SK-N-SH (cell line): ENCODE measurements at regions not wholly inside any gene's neighbourhood (a gene's known extent, or its start where the extent isn't known, plus 50 kb on each side); places are given as distances from the start of the nearest gene placed in this dataset.

Experiments used
- CTCF ChIA-PET: fragments of 300-600, 350-600 bp; formaldehyde crosslinking; extraction: SDS; loops from one replicate; lab custom pipeline; 2021; lab: Yijun Ruan, JAX
- POLR2A ChIA-PET: fragments of 350-600 bp; sonication (Branson Sonifier 250); formaldehyde crosslinking; extraction: SDS; loops from one replicate; lab custom pipeline; 2020; ENCODE audit warnings: antibody characterized with exemption, inconsistent platforms; lab: Yijun Ruan, JAX
- DNase-seq: peaks from one replicate; pipeline ENCODE4 v3.0.0; 2012
- H2AFZ ChIP-seq: fragments of 200-600 bp; sonication (generic); 2 replicates; pipeline ENCODE4 v1.8.1; 2016; ENCODE audit warnings: antibody characterized with exemption, mild to moderate bottlenecking, low read depth
- H3F3A ChIP-seq: fragments of 200-600 bp; sonication (generic); replicated peaks from 2 replicates; pipeline ENCODE3; 2016; ENCODE audit warnings: antibody characterized with exemption, mild to moderate bottlenecking; ENCODE audit not compliant: insufficient read depth
- H3K27ac ChIP-seq, 2 experiments: fragments of 200-500 bp in 1 of 2; fragments of 200-600 bp in 1 of 2; sonication (Bioruptor generic) in 1 of 2; sonication (generic), shearing (Covaris generic) in 1 of 2; 2 replicates each; pipeline versions ENCODE4 v1.5.1 to v1.6.1; 2014 to 2016; ENCODE audit warnings: low read depth in 2 of 2, inconsistent platforms in 1 of 2, low read length in 1 of 2, mild to moderate bottlenecking in 1 of 2, mixed read lengths in 1 of 2
- H3K27me3 ChIP-seq: fragments of 200-600 bp; sonication (generic), shearing (Covaris generic); 2 replicates; pipeline ENCODE4 v1.6.1; 2016; ENCODE audit warnings: mixed run types; ENCODE audit not compliant: insufficient read depth
- H3K36me3 ChIP-seq, 2 experiments: fragments of 200-500 bp in 1 of 2; fragments of 200-600 bp in 1 of 2; sonication (Bioruptor generic) in 1 of 2; sonication (generic) in 1 of 2; replicated peaks in 1 of 2; 2 replicates each; pipeline versions ENCODE3 to v1.5.1; 2014 to 2016; ENCODE audit warnings: low read length in 1 of 2, mild to moderate bottlenecking in 1 of 2; ENCODE audit not compliant: insufficient read depth in 2 of 2, control insufficient read depth in 1 of 2
- H3K4me1 ChIP-seq, 2 experiments: fragments of 200-500 bp in 1 of 2; fragments of 200-600 bp in 1 of 2; sonication (Bioruptor generic) in 1 of 2; sonication (generic), shearing (Covaris generic) in 1 of 2; 2 replicates each; pipeline versions ENCODE4 v1.5.1 to v1.6.1; 2014 to 2016; ENCODE audit warnings: low read depth in 1 of 2, low read length in 1 of 2, mixed run types in 1 of 2; ENCODE audit not compliant: insufficient read depth in 2 of 2, control insufficient read depth in 1 of 2
- H3K4me2 ChIP-seq: fragments of 200-600 bp; sonication (generic), shearing (Covaris generic); 2 replicates; pipeline ENCODE4 v1.6.1; 2017; ENCODE audit warnings: mixed run types
- H3K4me3 ChIP-seq, 2 experiments: fragments of 200-500 bp in 1 of 2; fragments of 200-600 bp in 1 of 2; sonication (Bioruptor generic) in 1 of 2; sonication (generic), shearing (Covaris generic) in 1 of 2; 2 replicates each; pipeline versions ENCODE4 v1.5.1 to v1.8.1; 2014 to 2016; ENCODE audit warnings: low read depth in 2 of 2, inconsistent platforms in 1 of 2, low read length in 1 of 2, mild to moderate bottlenecking in 1 of 2, mixed read lengths in 1 of 2, moderate library complexity in 1 of 2
- H3K79me2 ChIP-seq: fragments of 200-600 bp; sonication (generic); 2 replicates; pipeline ENCODE4 v1.8.1; 2017; ENCODE audit warnings: mild to moderate bottlenecking; ENCODE audit not compliant: insufficient read depth
- H3K9ac ChIP-seq: fragments of 200-600 bp; sonication (generic); 2 replicates; pipeline ENCODE4 v1.6.1; 2017; ENCODE audit warnings: mixed run types
- H3K9me2 ChIP-seq: fragments of 200-600 bp; sonication (generic); 2 replicates; pipeline ENCODE4 v1.6.1; 2017; ENCODE audit warnings: mixed run types
- H3K9me3 ChIP-seq: fragments of 200-600 bp; sonication (generic); 2 replicates; pipeline ENCODE4 v1.6.1; 2017; ENCODE audit warnings: mixed run types, mild to moderate bottlenecking, moderate library complexity
- H4K20me1 ChIP-seq: fragments of 200-600 bp; sonication (generic); 2 replicates; pipeline ENCODE4 v1.6.1; 2017; ENCODE audit warnings: mild to moderate bottlenecking, mixed run types; ENCODE audit not compliant: insufficient read depth
- CHD2 ChIP-seq: fragments of 150-350 bp; IDR thresholded peaks from 2 replicates; pipeline ENCODE4 v1.6.1; 2018; ENCODE audit warnings: low read length; ENCODE audit not compliant: partially characterized antibody
- ELF1 ChIP-seq: IDR thresholded peaks from 2 replicates; pipeline ENCODE4 v1.4.0; 2012
- EP300 ChIP-seq, 2 experiments: IDR thresholded peaks; 2 replicates each; pipeline versions ENCODE4 v1.4.0 to v1.6.1; 2012; ENCODE audit warnings: borderline replicate concordance in 1 of 2, low read depth in 1 of 2, low read length in 1 of 2
- EZH2phosphoT487 ChIP-seq: fragments of 200-600 bp; sonication (generic); IDR thresholded peaks from 2 replicates; pipeline ENCODE4 v1.6.1; 2017; ENCODE audit warnings: low read depth, mixed run types, mild to moderate bottlenecking, antibody characterized with exemption, moderate library complexity, borderline replicate concordance
- MAX ChIP-seq: IDR thresholded peaks from 2 replicates; pipeline ENCODE4 v1.4.0; 2012; ENCODE audit warnings: low read depth
- MEF2A ChIP-seq: IDR thresholded peaks from 2 replicates; pipeline ENCODE4 v1.4.0; 2012; ENCODE audit warnings: low read depth, borderline replicate concordance
- MXI1 ChIP-seq: IDR thresholded peaks from 2 replicates; pipeline ENCODE4 v1.6.1; 2012; ENCODE audit warnings: mild to moderate bottlenecking, low read depth, low read length, improper control_type of control experiment
- NRF1 ChIP-seq: IDR thresholded peaks from 2 replicates; pipeline ENCODE4 v1.6.1; 2012; ENCODE audit warnings: low read depth, mild to moderate bottlenecking, low read length
- PBX3 ChIP-seq: IDR thresholded peaks from 2 replicates; pipeline ENCODE4; 2012
- RAD21 ChIP-seq: IDR thresholded peaks from 2 replicates; pipeline ENCODE4 v1.6.1; 2012; ENCODE audit warnings: mild to moderate bottlenecking, low read length
- REST ChIP-seq: IDR thresholded peaks from 2 replicates; pipeline ENCODE4 v1.6.1; 2012; ENCODE audit warnings: mild to moderate bottlenecking, low read depth, low read length, moderate library complexity
- TAF1 ChIP-seq: IDR thresholded peaks from 2 replicates; pipeline ENCODE4 v1.6.1; 2012; ENCODE audit warnings: low read depth, mild to moderate bottlenecking, low read length, moderate library complexity, borderline replicate concordance
- TCF12 ChIP-seq: IDR thresholded peaks from 2 replicates; pipeline ENCODE4 v1.4.0; 2012
- TEAD4 ChIP-seq: IDR thresholded peaks from 2 replicates; pipeline ENCODE4 v1.4.0; 2012; ENCODE audit warnings: mild to moderate bottlenecking, borderline replicate concordance; ENCODE audit not compliant: insufficient read depth
- USF2 ChIP-seq: fragments of 150-350 bp; IDR thresholded peaks from 2 replicates; pipeline ENCODE4 v1.6.1; 2017; ENCODE audit warnings: antibody characterized with exemption, low read length, low read depth, borderline replicate concordance
- WGBS: methylation state at CpG from one replicate; pipeline ENCODE4 v1.1.6; 2017; ENCODE audit warnings: low lambda C conversion rate; 5-methylcytosine and 5-hydroxymethylcytosine counted together
- TF ChIP-seq, protein P1 (sequence below): fragments of 150-350 bp; IDR thresholded peaks from 2 replicates; pipeline ENCODE4 v1.6.1; 2016; ENCODE audit warnings: mild to moderate bottlenecking, low read depth, low read length

DNA sequence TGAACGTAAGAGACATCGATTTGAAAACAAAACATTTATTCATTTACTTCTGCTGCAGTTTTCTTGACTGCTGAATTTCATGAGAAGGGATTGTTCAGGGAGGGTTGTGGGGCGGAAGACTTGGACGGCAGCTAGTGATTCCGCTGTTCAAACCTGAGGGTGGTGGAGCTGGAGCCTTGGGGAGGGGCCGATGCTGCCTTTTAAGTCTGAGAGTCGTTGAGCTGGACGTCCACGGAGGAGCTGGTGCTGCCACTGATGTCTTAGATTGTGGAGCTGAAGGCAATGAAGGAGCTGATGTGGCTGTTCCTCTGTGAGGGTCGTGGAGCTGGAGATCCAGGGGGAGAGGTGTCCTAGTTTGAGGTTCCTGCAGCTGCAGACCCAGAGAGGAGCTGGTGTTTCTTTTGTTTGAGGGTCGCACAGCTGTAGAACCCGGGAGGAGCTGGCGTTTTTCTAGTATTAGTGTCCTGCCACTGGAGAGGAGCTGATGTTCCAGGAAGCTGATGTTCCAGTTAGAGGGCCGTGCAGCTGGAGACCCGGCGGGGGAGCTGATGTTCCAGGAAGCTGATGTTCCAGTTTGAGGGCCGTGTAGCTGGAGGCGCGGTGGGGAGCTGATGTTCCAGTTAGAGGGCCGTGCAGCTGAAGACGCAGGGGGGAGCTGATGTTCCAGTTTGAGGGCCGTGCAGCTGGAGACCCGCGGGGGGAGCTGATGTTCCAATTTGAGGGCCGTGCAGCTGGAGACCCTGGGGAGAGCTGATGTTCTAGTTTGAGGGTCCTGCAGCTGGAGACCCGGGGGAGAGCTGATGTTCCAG, 150.9 kb downstream of the RTP5 start:
- no peak for DNase-seq

DNA sequence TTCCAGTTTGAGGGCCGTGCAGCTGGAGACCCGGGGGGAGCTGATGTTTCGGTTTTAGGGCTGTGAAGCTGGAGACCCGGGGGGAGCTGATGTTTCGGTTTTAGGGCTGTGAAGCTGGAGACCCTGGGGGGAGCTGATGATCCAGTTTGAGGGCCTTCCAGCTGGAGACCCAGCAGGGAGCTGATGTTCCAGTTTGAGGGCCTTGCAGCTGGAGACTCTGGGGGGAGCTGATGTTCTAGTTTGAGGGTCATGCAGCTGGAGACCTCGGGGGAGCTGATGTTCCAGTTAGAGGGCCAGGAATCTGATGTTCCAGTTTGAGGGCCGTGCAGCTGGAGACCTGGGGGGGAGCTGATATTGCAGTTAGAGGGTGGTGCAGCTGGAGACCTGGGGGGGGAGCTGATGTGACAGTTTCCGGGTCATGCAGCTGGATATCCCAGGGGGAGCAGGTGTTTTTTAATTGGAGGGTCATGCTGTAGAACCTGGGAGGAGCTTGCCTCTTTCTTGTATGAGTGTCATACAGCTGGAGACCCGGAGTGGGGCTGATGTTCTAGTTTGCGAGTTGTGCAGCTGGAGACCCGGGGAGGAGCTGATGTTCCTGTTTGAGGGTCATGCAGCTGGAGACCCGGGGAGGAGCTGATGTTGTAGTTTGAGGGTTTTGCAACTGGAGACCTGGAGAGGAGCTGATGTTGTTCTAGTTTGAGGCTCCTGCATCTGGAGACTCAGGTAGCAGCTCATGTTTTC, 153.2 kb downstream of the RTP5 start:
- ChIA-PET POLR2A (no interaction called here), CTCF (interaction anchor here (0.9 to 1.1 kb wide), 2 partner anchors 9 to 72 kb away, joined by 3 read pairs; no protein-coding TSS in a partner anchor)
- TF ChIP-seq CHD2 (no peak), ELF1 (no peak), NRF1 (no peak), USF2 (no peak), TCF12 (no peak), MEF2A (no peak), MXI1 (no peak), PBX3 (no peak), EP300 (IDR thresholded peaks at IDR 0.05; ENCODE audit: borderline replicate concordance in 1 of 2, low read depth in 1 of 2, low read length in 1 of 2) (no peak), MAX (no peak), TAF1 (no peak), REST (no peak), TEAD4 (no peak), EZH2phosphoT487 (no peak)
- TF ChIP-seq, protein P1, sequence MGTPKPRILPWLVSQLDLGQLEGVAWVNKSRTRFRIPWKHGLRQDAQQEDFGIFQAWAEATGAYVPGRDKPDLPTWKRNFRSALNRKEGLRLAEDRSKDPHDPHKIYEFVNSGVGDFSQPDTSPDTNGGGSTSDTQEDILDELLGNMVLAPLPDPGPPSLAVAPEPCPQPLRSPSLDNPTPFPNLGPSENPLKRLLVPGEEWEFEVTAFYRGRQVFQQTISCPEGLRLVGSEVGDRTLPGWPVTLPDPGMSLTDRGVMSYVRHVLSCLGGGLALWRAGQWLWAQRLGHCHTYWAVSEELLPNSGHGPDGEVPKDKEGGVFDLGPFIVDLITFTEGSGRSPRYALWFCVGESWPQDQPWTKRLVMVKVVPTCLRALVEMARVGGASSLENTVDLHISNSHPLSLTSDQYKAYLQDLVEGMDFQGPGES: no peak

More for the DNA sequence above, 150.9 kb downstream of the RTP5 start:
- Histone ChIP-seq H3K36me3 (no peaks in the 10 kb centered on the region), H3K4me2 (no peak overlapping the region), H3K4me3 (no peak overlapping the region), H3K4me1 (no peaks in the 10 kb centered on the region), H3F3A (no peaks in the 10 kb centered on the region), H3K27me3 (peaks cover 10% of the 10 kb centered on the region; the same call in 1 of the 2 replicates), H4K20me1 (no peaks in the 10 kb centered on the region), H3K79me2 (no peaks in the 10 kb centered on the region), H3K27ac (no peak overlapping the region), H3K9ac (no peak overlapping the region), H3K9me2 (no peaks in the 10 kb centered on the region), H3K9me3 (no peaks in the 10 kb centered on the region), H2AFZ (no peak overlapping the region)
- POLR2A ChIA-PET: interaction anchor here (0.7 kb wide), 1 partner anchor 64 kb away, joined by 3 read pairs; no protein-coding TSS in a partner anchor
- 50% methylated on average over 26 of the region's 26 CpGs for WGBS
- TF ChIP-seq MAX: no peak
- peak; percentile 40 for TF ChIP-seq RAD21
- CTCF ChIA-PET: no interaction called here

More for the DNA sequence above, 153.2 kb downstream of the RTP5 start:
- H2AFZ ChIP-seq: no peak overlapping the region
- H3K9me2 ChIP-seq: no peaks in the 10 kb centered on the region
- peaks cover 18% of the 10 kb centered on the region; the same call in 1 of the 2 replicates for H3K27me3 ChIP-seq
- no peak overlapping the region for H3K4me2 ChIP-seq
- no peak for DNase-seq
- no peaks in the 10 kb centered on the region for H3K79me2 ChIP-seq
- WGBS: 47% methylated on average over 11 of the region's 12 CpGs
- H3K9me3 ChIP-seq: no peaks in the 10 kb centered on the region
- H3K9ac ChIP-seq: no peak overlapping the region
- no peaks in the 10 kb centered on the region for H3K36me3 ChIP-seq
- no peak overlapping the region for H3K27ac ChIP-seq
- no peaks in the 10 kb centered on the region for H3F3A ChIP-seq
- H3K4me3 ChIP-seq: no peak overlapping the region
- no peaks in the 10 kb centered on the region for H3K4me1 ChIP-seq
- no peaks in the 10 kb centered on the region for H4K20me1 ChIP-seq
